H1 (cell line): ENCODE measurements at regions not wholly inside any gene's neighbourhood (a gene's known extent, or its start where the extent isn't known, plus 50 kb on each side); places are given as distances from the start of the nearest gene placed in this dataset.

Source experiments
- EGR1 ChIP-seq: IDR thresholded peaks from 2 replicates; pipeline ENCODE4 v1.6.1; 2011; ENCODE audit warnings: low read depth, low read length, borderline replicate concordance
- FOSL1 ChIP-seq: IDR thresholded peaks from 2 replicates; pipeline ENCODE4 v1.6.1; 2011; ENCODE audit warnings: mild to moderate bottlenecking, low read depth, low read length, moderate library complexity; ENCODE audit not compliant: insufficient read depth
- TF ChIP-seq, protein P1 (sequence below): IDR thresholded peaks from 2 replicates; pipeline ENCODE4 v1.6.1; 2012; ENCODE audit warnings: inconsistent platforms

DNA sequence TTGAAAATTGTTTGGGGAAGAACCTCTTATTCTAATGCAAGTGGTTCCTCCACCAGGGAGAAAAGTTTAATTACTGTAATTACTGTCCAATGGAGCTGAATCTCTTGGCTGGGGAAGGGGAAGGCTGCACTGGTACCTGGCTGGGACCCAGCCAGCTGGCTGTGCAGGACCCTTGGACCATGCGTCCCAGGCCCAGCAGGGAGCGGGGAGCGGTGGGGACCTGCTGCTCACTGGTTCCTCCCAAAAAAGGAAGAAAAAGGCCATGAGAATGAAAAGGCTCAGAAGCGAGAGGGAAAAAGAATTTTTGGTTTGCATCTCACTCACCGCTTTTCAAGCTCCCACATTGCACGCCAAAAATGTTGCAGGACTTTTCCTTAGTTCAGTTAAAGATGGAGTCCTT lies 333.5 kb downstream of the FAM47B start (continued):
- TF ChIP-seq, protein P1, sequence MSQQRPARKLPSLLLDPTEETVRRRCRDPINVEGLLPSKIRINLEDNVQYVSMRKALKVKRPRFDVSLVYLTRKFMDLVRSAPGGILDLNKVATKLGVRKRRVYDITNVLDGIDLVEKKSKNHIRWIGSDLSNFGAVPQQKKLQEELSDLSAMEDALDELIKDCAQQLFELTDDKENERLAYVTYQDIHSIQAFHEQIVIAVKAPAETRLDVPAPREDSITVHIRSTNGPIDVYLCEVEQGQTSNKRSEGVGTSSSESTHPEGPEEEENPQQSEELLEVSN: no peak
- TF ChIP-seq FOSL1: no peak
- no peak for TF ChIP-seq EGR1
